Ishikawa (cell line): ENCODE measurements at regions not wholly inside any gene's neighbourhood (a gene's known extent, or its start where the extent isn't known, plus 50 kb on each side); places are given as distances from the start of the nearest gene placed in this dataset.

Experiments used
- CEBPB ChIP-seq: IDR thresholded peaks from 2 replicates; pipeline ENCODE4 v1.6.1; 2012
- EP300 ChIP-seq: IDR thresholded peaks from 2 replicates; pipeline ENCODE4 v1.6.1; 2012; ENCODE audit warnings: borderline replicate concordance
- RAD21 ChIP-seq: IDR thresholded peaks from 2 replicates; pipeline ENCODE4 v1.6.1; 2012; ENCODE audit warnings: low read depth
- USF1 ChIP-seq: IDR thresholded peaks from 2 replicates; pipeline ENCODE4 v1.6.1; 2012
- YY1 ChIP-seq: IDR thresholded peaks from 2 replicates; pipeline ENCODE4 v1.6.1; 2012; ENCODE audit warnings: low read depth

GRCh38 chr7:131689662-131690234, 133.3 kb upstream of the PODXL start:
- TF ChIP-seq EP300 (no peak), RAD21 (no peak), YY1 (no peak), CEBPB (no peak), USF1 (no peak)
